Esophagus muscularis mucosa (tissue), 4 donors: ENCODE measurements at regions not wholly inside any gene's neighbourhood (a gene's known extent, or its start where the extent isn't known, plus 50 kb on each side); places are given as distances from the start of the nearest gene placed in this dataset.

Source experiments
- DNase-seq: peaks from one replicate; pipeline ENCODE4 v3.0.0-alpha.2; 2017; ENCODE audit errors: extremely low spot score
- H3K27ac ChIP-seq, 4 donors: fragments of 200-600 bp; sonication (generic); replicated peaks in 1 of 4; 1 replicate in 3 of 4; 2 replicates in 1 of 4; pipeline ENCODE4 v1.5.1; 2016 to 2019; ENCODE audit warnings: mild to moderate bottlenecking in 1 of 4
- H3K27me3 ChIP-seq, 4 donors: fragments of 200-600 bp; sonication (generic); one replicate each; pipeline versions ENCODE4 v1.5.1 to v1.6.0; 2016 to 2019
- H3K36me3 ChIP-seq, 4 donors: fragments of 200-600 bp; sonication (generic); one replicate each; pipeline ENCODE4 v1.5.1; 2016 to 2019
- H3K4me1 ChIP-seq, 4 donors: fragments of 200-600 bp; sonication (generic); one replicate each; pipeline ENCODE4 v1.5.1; 2016 to 2019
- H3K4me3 ChIP-seq, 4 donors: fragments of 200-600 bp; sonication (generic); 1 replicate in 2 of 4; 2 replicates in 2 of 4; pipeline ENCODE4 v1.5.1; 2016 to 2019; ENCODE audit warnings: mild to moderate bottlenecking in 4 of 4, moderate library complexity in 1 of 4
- H3K9me3 ChIP-seq, 4 donors: fragments of 200-600 bp; sonication (generic); 1 replicate in 3 of 4; 2 replicates in 1 of 4; pipeline ENCODE4 v1.5.1; 2016 to 2019
- CTCF ChIP-seq, 3 experiments: fragments of 200-600 bp in 2 of 3; fragments of 450-650 bp in 1 of 3; sonication (generic) in 2 of 3; IDR thresholded peaks; one replicate each; pipeline ENCODE4 v1.5.1; 2017 to 2019; ENCODE audit warnings: antibody characterized with exemption in 3 of 3, mild to moderate bottlenecking in 2 of 3, moderate library complexity in 1 of 3
- EP300 ChIP-seq: sonication (generic); formaldehyde crosslinking; IDR thresholded peaks from one replicate; pipeline ENCODE4 v1.6.1; 2017; ENCODE audit warnings: antibody characterized with exemption
- POLR2A ChIP-seq: fragments of 450-650 bp; IDR thresholded peaks from one replicate; pipeline ENCODE4 v1.6.1; 2017; ENCODE audit warnings: antibody characterized with exemption, moderate library complexity, mild to moderate bottlenecking, low read depth
- POLR2AphosphoS5 ChIP-seq, 2 donors: sonication (generic); formaldehyde crosslinking; IDR thresholded peaks; one replicate each; pipeline ENCODE4 v1.6.1; 2017; ENCODE audit warnings: antibody characterized with exemption in 2 of 2
- WGBS: methylation state at CpG from one replicate; pipeline ENCODE4 v1.1.5; 2018; 5-methylcytosine and 5-hydroxymethylcytosine counted together
- intact Hi-C: fragments of 100-400 bp; cut with DNase I; formaldehyde crosslinking; loops from one replicate; pipeline ENCODE4 v1.15.1; 2023

DNA sequence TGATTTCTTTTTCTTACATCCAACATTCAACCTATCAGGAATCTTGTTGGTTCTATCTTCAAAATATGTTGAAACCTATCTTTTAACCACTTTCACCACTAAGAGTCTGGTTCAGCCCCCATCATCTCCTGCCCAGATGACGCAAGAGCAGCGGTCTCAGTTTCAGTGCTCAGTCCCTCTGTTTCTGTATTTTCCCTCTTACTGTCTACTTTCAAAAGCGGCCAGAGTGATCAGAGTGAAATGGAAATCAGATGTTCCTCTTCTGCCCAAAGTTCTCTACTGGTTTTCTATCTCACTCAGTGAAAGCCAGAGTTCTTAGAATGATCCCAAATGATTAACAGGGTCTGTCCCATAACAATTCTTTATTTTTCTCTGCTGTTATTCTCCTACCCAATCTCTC, 147.9 kb upstream of the PDE7B start:
- 67% methylated on average over 3 of the region's 3 CpGs for WGBS
- TF ChIP-seq POLR2A (no peak), EP300 (no peak), POLR2AphosphoS5 (IDR thresholded peaks at IDR 0.05) (no peak), CTCF (IDR thresholded peaks at IDR 0.05) (no peak)
- Histone ChIP-seq H3K36me3 (no peaks in the 10 kb centered on the region), H3K27me3 (no peaks in the 10 kb centered on the region), H3K4me3 (no peak overlapping the region), H3K9me3 (no peaks in the 10 kb centered on the region), H3K27ac (no peak overlapping the region), H3K4me1 (no peaks in the 10 kb centered on the region)
- intact Hi-C loops: no loop called here
- DNase-seq: no peak

- intact Hi-C loops: no loop called here
- Histone ChIP-seq H3K27ac (no peak overlapping the region), H3K4me3 (no peak overlapping the region), H3K27me3 (no peaks in the 10 kb centered on the region), H3K36me3 (no peaks in the 10 kb centered on the region), H3K9me3 (no peaks in the 10 kb centered on the region), H3K4me1 (no peaks in the 10 kb centered on the region)
- 76% methylated on average over 1 of the region's 1 CpG for WGBS
- TF ChIP-seq POLR2A (no peak), POLR2AphosphoS5 (IDR thresholded peaks at IDR 0.05) (no peak), CTCF (IDR thresholded peaks at IDR 0.05) (no peak), EP300 (no peak)
- no peak for DNase-seq
Measured at GRCh38 chr6:135707426-135707825, 144.1 kb upstream of the PDE7B start.

GRCh38 chr6:135710042-135710441, 141.5 kb upstream of the PDE7B start:
- Histone ChIP-seq H3K4me1 (no peaks in the 10 kb centered on the region), H3K36me3 (no peaks in the 10 kb centered on the region)
- WGBS: 78% methylated on average over 5 of the region's 5 CpGs

DNA sequence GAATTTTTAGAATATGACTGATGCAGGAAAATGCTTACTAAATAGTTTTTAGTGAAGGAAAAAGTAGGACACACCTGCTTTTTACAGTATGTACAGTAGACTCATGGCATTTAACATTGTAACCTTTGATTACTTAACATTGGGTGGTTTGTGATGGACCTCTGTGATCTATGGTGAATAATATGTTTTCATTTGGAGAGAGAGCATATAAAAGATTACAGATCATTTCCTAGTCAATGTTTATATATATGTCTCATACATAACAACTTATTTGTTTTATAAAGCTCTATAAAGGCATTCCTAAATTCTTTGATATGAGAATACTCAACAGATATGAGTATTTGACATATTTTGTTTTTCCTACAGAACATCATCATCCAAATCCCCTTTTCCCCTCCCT, 129.3 kb upstream of the PDE7B start:
- intact Hi-C loops: no loop called here
- TF ChIP-seq POLR2AphosphoS5 (IDR thresholded peaks at IDR 0.05): no peak
- no peak for TF ChIP-seq CTCF (IDR thresholded peaks at IDR 0.05)
- TF ChIP-seq POLR2A: no peak
- no peak for DNase-seq

More at GRCh38 chr6:135710042-135710441, 141.5 kb upstream of the PDE7B start:
- Histone ChIP-seq H3K27me3 (no peaks in the 10 kb centered on the region), H3K27ac (no peak overlapping the region), H3K9me3 (no peaks in the 10 kb centered on the region), H3K4me3 (no peak overlapping the region)
- DNase-seq: no peak
- intact Hi-C loops: no loop called here
- TF ChIP-seq POLR2A: no peak
- TF ChIP-seq CTCF (IDR thresholded peaks at IDR 0.05): no peak
- no peak for TF ChIP-seq EP300
- no peak for TF ChIP-seq POLR2AphosphoS5 (IDR thresholded peaks at IDR 0.05)

DNA sequence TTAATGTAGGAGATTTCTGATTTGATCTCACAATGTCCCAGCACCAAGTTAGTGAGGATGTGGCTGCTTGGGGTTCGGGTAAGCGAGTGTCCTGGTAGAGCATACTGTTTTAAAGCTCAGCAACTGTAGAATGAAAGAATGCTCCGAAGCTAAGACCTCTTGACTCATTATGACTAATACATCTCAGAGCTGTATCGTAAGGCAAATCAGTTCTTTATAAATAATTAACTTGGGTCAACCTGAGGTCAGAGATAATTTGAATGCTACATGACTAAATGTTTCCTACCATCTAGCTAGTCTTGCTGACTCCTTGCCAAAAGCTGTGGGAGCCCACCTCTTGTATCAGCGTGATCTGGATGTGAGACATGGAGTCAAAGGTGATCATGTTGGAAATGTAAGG, 128.8 kb upstream of the PDE7B start:
- H3K36me3 ChIP-seq: no peaks in the 10 kb centered on the region
- no peak overlapping the region for H3K27ac ChIP-seq
- 85% methylated on average over 5 of the region's 5 CpGs for WGBS
- H3K27me3 ChIP-seq: no peaks in the 10 kb centered on the region
- peaks cover 0 to 16% (median 7%) of the 10 kb centered on the region in 4 donors for H3K9me3 ChIP-seq
- TF ChIP-seq EP300 (no peak), POLR2AphosphoS5 (IDR thresholded peaks at IDR 0.05) (no peak), POLR2A (no peak), CTCF (IDR thresholded peaks at IDR 0.05) (no peak)
- no peak overlapping the region for H3K4me3 ChIP-seq
- intact Hi-C loops: no loop called here
- no peaks in the 10 kb centered on the region for H3K4me1 ChIP-seq
- DNase-seq: no peak

More for the DNA sequence above, 129.3 kb upstream of the PDE7B start:
- H3K4me1 ChIP-seq: no peaks in the 10 kb centered on the region
- no peak overlapping the region for H3K27ac ChIP-seq
- H3K9me3 ChIP-seq: peaks cover 0 to 16% (median 7%) of the 10 kb centered on the region in 4 donors
- no peaks in the 10 kb centered on the region for H3K27me3 ChIP-seq
- H3K4me3 ChIP-seq: no peak overlapping the region
- no peaks in the 10 kb centered on the region for H3K36me3 ChIP-seq
